ENCODE measurements at regions not wholly inside any gene's neighbourhood (a gene's known extent, or its start where the extent isn't known, plus 50 kb on each side); places are given as distances from the start of the nearest gene placed in this dataset.
"Not testable (repeated sequence)": the region's sequence is repeated elsewhere in the genome, so short reads cannot be mapped to it uniquely, and the experiment has no call there.

- DNase-seq (ENCODE audit: low read depth): no peak
- no peak for TF ChIP-seq CTCF (conservative IDR thresholded peaks at IDR 0.05; ENCODE audit: low read depth, low read length)
- H3K4me3 ChIP-seq (ENCODE audit: low read length): no peak overlapping the region
These were observed 1714.1 kb downstream of the BRINP3 start for GRCh38 chr1:188763541-188763940.

- H3K4me3 ChIP-seq (ENCODE audit: low read length): no peak overlapping the region
- DNase-seq (ENCODE audit: low read depth): peak; percentile 34
- TF ChIP-seq CTCF (conservative IDR thresholded peaks at IDR 0.05; ENCODE audit: low read depth, low read length): no peak
These were observed 1708.5 kb downstream of the BRINP3 start for GRCh38 chr1:188769181-188769580.

- H3K4me3 ChIP-seq (ENCODE audit: low read length): no peak overlapping the region
- TF ChIP-seq CTCF (conservative IDR thresholded peaks at IDR 0.05; ENCODE audit: low read depth, low read length): no peak
- DNase-seq (ENCODE audit: low read depth): no peak
These were observed 1707.7 kb downstream of the BRINP3 start for GRCh38 chr1:188769936-188770335.

- no peak for DNase-seq (ENCODE audit: low read depth)
- no peak overlapping the region for H3K4me3 ChIP-seq (ENCODE audit: low read length)
- no peak for TF ChIP-seq CTCF (conservative IDR thresholded peaks at IDR 0.05; ENCODE audit: low read depth, low read length)
These were observed 1699.1 kb downstream of the BRINP3 start for GRCh38 chr1:188778578-188778977.

GRCh38 chr1:188782220-188782841 lies 1695.3 kb downstream of the BRINP3 start:
- no peak overlapping the region for H3K4me3 ChIP-seq (ENCODE audit: low read length)
- DNase-seq (ENCODE audit: low read depth): peak; percentile 21
- TF ChIP-seq CTCF (conservative IDR thresholded peaks at IDR 0.05; ENCODE audit: low read depth, low read length): peak; percentile 79

GRCh38 chr1:188794969-188795368 lies 1682.7 kb downstream of the BRINP3 start:
- DNase-seq (ENCODE audit: low read depth): no peak
- H3K4me3 ChIP-seq (ENCODE audit: low read length): no peak overlapping the region
- TF ChIP-seq CTCF (conservative IDR thresholded peaks at IDR 0.05; ENCODE audit: low read depth, low read length): no peak

GRCh38 chr1:188812153-188812552 lies 1665.5 kb downstream of the BRINP3 start:
- not testable (repeated sequence) for H3K4me3 ChIP-seq (ENCODE audit: low read length); DNase-seq (ENCODE audit: low read depth)

- H3K4me3 ChIP-seq (ENCODE audit: low read length); DNase-seq (ENCODE audit: low read depth): not testable (repeated sequence)
These were observed 1664.7 kb downstream of the BRINP3 start for GRCh38 chr1:188812836-188813573.

All from retinal pigment epithelial cell (primary cell).